GM12892 (cell line): ENCODE measurements at regions not wholly inside any gene's neighbourhood (a gene's known extent, or its start where the extent isn't known, plus 50 kb on each side); places are given as distances from the start of the nearest gene placed in this dataset.

ENCODE experiments used
- DNase-seq: peaks from one replicate; pipeline ENCODE4 v3.0.0; 2011; ENCODE audit not compliant: insufficient read length
- FAIRE-seq: peaks from 2 replicates; lab custom pipeline; 2011; peaks lifted over from hg19 to GRCh38; lab: Jason Lieb, UNC
- POLR2A ChIP-seq: IDR thresholded peaks from 2 replicates; pipeline ENCODE4 v1.6.1; 2011; ENCODE audit warnings: low read depth, low read length, control low read depth
- POLR2AphosphoS5 ChIP-seq: IDR thresholded peaks from 2 replicates; pipeline ENCODE4 v1.6.1; 2011; ENCODE audit warnings: low read depth, low read length, control low read depth
- TAF1 ChIP-seq: IDR thresholded peaks from 2 replicates; pipeline ENCODE4 v1.6.1; 2011; ENCODE audit warnings: low read depth, mild to moderate bottlenecking, control low read depth, low read length, borderline replicate concordance

DNA sequence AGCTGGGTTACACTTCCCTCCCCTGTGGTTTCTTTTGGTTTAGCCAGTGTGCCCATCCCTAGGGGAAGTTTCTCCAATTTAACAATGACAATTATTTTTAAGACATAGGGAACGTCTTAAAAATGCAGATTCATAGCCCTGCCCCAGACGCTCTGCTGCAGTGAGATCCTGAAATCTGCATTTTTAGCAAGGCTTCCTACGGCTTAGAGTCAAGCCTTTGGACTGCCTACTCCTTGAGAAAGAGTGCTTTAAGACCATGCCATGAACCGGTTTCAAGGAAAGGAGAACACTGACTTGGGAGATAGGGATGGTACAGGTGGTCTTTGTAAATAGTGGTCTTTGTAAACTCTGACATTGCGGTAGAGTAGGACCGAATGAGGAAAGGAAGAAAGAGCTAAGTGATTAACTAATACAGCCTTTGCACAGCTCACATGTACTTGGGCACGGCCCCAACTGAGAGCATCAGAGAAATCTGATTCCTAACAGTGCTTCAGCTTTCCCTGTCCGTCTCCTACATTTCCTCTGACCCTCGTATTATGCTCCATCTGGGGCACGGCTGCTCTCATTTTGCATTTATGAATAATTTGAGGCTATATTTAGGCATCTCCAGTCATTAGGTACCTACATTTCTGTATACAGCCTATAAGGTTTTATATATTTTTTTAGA is 217.6 kb upstream of the TANK start:
- no peak for TF ChIP-seq TAF1
- no peak for TF ChIP-seq POLR2AphosphoS5
- no peak for TF ChIP-seq POLR2A
- DNase-seq (no peak), FAIRE-seq (no peak)

DNA sequence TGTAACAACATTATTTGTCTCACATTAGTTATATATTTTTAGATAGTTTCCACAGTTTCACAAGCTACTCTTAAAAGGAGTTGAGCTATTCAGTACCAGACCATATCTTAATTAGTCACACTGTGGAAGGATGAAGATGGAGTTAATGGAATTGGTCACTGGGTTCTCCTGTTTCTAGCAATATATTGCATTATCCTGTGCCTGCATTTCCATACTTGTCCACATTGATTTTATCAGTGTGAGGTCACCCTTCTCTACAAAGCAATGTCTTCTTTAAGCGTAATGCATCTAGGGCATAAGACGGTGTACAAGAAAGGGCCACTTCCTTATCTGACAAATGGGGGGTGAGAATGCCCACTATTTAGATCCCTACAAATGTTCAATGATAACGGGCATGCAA is 216.8 kb upstream of the TANK start:
- TF ChIP-seq TAF1 (no peak), POLR2A (no peak), POLR2AphosphoS5 (no peak)
- DNase-seq (no peak), FAIRE-seq (no peak)

DNA sequence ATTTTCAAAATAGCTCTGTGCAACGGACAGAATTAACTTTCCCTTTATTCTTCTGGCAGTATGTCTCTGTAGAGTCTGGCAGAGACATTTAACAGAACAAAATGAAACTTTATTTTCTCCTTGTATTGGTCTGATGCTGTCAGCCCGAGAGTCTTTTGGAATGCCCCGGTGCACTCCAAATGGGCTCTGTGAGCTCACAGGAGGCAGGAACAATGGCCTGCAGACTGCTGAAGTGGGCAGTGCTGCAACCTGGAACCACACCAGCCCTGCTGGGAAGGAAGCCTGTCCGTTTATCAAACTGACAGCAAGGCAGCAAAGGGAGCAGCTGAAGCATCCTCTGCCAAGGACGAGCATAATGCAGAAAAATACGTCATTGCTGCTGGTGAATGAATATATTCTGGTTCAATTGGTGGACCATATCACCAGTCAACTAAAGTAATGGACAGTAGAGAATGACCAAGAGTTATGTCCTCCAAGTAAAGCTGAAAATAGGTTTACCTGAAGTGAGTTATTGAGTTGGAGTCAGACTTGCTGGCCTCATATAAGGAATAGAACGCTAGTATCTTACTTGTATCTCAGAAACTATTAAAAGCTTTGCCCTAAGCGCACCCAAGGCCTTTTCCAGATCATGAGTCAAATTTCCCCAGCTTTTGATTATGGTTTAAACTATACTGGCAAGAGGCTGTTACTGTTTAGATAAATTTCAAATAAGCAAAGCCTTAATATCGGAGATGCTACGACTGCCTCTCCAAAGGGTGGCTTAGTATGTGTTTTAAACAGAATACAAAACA is 207.6 kb upstream of the TANK start:
- DNase-seq (no peak), FAIRE-seq (no peak)
- no peak for TF ChIP-seq POLR2A
- TF ChIP-seq TAF1, result no peak
- no peak for TF ChIP-seq POLR2AphosphoS5

DNA sequence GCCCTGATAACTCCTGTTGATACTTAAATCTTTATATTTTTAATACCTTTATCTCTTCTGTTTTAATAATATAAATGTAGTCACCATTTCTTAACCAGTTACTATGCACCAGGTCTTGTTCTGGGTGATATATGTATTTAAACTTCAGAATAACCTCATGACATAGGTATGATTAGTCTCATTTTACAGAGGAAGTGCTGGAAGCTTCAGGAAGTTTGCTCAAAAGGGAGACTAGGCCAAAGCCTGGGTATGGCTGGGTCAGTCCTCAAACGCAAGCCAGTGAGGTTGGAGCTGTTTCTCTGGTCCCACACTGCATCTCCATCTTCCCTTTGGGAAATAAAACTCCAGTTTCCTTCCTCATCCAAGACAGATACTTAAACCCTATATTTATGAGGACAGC is 204.7 kb upstream of the TANK start:
- FAIRE-seq, result no peak
- TF ChIP-seq POLR2A (no peak), POLR2AphosphoS5 (no peak), TAF1 (no peak)
- no peak for DNase-seq

DNA sequence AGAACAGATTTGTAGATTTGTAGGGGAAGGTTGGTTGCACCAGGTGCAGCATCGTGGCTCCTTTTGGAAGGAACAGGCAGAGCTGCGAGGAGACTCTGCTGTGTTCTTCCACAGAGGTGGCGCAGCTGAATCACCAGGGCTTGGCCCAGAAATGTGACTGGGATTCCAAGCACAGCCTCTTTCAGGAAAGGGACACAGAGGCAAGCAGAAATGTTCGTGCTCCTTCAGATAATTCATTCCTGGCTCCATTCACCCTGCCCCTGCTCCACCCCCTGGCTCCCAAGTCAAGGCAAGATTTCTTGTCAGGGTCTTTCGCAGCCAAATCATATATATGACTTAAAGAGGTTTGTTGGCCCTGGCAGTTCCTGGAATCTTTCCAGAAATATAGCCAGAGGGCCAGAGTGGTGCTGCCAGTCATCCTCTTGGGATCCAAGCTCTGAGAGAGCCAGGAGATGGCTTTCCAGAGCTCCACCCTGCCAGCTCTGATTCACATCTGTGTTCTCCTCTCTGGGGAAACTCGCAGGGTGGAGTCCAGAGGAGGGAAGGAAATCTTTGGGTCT is 203.9 kb upstream of the TANK start:
- DNase-seq (no peak), FAIRE-seq (no peak)
- TF ChIP-seq POLR2A, result no peak
- no peak for TF ChIP-seq TAF1

DNA sequence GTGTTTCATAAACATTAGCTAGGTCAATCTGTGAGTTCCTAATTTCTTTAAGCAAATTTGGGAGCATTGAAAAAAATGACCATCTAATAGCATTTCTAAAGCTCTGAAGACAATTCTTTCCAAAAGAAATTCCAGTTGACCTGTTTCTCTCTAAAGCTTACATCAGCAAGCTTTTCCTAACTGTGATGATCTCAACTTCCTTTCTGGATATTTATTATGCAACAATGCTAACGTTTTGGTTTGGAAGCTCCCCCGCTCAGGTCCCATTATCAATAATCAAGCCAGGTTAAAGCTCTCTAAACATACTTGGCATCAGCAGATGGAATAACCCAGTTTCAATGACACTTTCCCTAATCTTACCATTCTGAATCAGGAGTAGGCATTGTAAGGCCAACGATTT is 196.3 kb upstream of the TANK start:
- FAIRE-seq (no peak), DNase-seq (no peak)
- TF ChIP-seq POLR2A, result no peak
- no peak for TF ChIP-seq TAF1
- TF ChIP-seq POLR2AphosphoS5, result no peak

DNA sequence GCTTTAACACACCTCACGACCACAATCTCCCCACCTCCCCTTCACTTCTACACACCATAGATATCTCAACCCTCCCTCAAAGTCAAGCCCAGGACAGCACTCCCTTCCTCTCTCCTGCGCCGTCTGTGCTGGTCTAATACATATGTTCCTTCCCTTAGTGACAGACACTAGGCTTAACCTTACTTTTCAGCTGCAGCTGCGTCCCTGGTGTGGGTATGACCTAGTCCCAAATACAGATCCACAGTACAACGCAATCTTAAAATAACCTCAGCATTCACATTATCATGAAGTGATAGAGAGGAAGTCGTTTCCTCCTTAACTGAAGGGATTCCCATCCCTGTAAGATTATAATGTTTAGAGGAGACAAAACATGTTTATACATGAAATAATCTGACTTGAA is 192.7 kb upstream of the TANK start:
- FAIRE-seq (no peak), DNase-seq (no peak)
- no peak for TF ChIP-seq POLR2A
- no peak for TF ChIP-seq TAF1
- no peak for TF ChIP-seq POLR2AphosphoS5

DNA sequence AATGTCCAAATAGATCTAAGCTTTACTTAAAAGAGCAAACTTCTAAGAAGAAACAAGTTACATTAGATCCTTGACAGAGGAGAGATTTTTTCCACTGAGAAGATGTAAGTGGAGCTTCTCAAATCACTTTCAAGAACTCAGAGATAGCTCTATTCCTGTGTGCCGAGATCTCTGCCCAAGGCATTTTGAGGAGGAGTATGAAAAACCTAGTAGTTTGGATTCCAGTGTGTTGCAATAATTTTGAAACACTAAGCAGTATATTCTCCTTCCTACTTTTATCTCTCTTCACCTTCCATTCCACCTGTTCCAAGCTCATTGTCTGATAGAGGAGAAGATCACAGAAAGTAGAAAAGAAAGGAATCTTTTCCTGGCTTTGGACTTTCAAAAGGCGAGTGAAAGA is 192.0 kb upstream of the TANK start:
- FAIRE-seq, result no peak
- DNase-seq, result no peak
- TF ChIP-seq POLR2AphosphoS5 (no peak), TAF1 (no peak), POLR2A (no peak)

DNA sequence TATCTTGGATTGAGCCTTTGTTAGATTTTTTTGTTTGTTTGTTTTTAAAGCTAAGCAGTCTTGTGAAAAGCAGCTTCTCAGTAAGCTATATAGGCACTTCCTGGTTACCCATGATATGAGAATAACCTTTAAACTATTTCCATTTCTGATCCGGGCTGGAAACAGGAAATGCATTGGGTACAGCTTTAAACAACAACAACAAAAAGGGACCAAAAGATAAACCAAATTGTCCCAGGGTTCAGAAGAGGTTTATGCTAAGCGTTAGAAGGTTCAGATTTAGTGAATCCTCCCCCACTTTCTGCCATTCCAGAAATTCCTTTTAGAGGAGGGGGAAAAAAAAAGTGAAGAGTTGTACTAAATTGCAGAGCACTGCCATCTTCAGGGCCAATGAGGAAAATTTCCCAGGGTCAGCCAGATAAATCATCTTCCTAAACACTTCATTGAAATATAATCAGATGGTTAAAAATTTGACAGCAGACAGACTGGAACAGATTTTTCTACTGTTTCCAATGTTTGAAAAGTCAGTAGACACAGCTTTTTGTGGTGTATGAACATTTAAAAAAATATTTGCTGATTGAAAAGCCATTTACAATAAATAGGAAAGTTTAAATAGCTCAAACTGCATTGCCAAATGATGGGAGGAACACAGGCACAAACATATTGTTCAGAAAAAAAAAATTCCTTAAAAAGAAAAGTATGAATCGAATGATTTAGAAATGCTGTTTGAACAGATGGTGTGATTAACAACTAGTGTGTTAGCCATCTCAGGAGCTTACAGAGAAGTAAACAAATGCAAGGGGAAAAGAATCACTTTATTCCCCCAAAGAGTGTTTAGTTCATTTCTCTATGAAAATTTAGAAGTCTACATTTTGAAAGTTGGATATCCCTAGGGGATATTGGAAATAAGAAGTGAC is 189.9 kb upstream of the TANK start:
- TF ChIP-seq TAF1, result no peak
- no peak for TF ChIP-seq POLR2AphosphoS5
- no peak for TF ChIP-seq POLR2A
- no peak for DNase-seq
- FAIRE-seq, result no peak

DNA sequence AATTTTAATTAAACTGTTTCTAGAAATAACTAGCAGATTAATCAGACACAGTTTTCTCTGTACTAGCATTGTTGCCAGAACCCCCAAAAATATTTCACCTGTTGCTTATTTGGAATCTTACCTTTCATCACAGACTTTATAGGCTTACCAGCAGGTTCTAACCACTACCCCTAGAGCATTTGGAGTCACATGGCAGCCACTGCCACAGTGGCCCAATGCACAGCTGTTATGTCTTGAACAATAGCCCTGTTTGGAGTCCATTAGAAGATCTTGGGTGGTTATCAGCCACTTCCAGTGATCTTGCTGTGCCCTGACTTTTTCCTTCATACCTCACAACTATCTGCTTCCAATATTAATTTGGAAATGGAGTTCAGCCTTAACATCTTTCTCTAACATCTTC is 186.2 kb upstream of the TANK start:
- no peak for DNase-seq
- TF ChIP-seq TAF1, result no peak
- TF ChIP-seq POLR2AphosphoS5, result no peak
- TF ChIP-seq POLR2A, result no peak
- no peak for FAIRE-seq

DNA sequence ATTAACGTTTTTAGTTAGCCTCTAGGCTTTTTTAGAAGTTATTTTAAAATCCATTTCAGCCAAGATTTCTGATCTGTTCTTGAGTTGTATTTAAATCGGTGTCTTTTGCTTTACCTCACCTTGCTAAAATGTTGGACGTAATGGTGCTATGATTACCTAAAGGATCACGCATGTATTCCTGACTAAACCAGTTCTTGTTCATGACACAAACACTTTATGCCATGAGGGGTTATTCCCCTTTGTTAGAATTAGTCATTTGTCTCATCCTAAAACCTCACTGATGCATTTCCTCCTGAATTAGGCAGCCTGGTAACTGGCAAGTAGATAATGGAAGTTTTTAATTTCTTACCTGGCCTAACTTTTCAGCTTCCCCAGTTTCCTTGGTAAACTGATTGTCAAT is 185.4 kb upstream of the TANK start:
- TF ChIP-seq POLR2AphosphoS5 (no peak), POLR2A (no peak), TAF1 (no peak)
- DNase-seq, result no peak
- FAIRE-seq, result no peak
